GM23338 (cell line): ENCODE measurements at regions not wholly inside any gene's neighbourhood (a gene's known extent, or its start where the extent isn't known, plus 50 kb on each side); places are given as distances from the start of the nearest gene placed in this dataset.

Experiments used
- ATAC-seq: fragments of 200-7000 bp; cut with Tn5 transposase; 3 replicates; pipeline ENCODE4 v1.9.1; 2020
- DNase-seq: peaks from one replicate; pipeline ENCODE4 v3.0.0-alpha.2; 2015; ENCODE audit warnings: low spot score
- H2AFZ ChIP-seq: fragments of 200-600 bp; sonication (generic); 2 replicates; pipeline ENCODE4 v1.8.0; 2016; ENCODE audit warnings: antibody characterized with exemption, mild to moderate bottlenecking, moderate library complexity
- H3F3A ChIP-seq: fragments of 200-600 bp; sonication (generic); replicated peaks from 2 replicates; pipeline ENCODE4 v1.8.0; 2017; ENCODE audit warnings: antibody characterized with exemption, mixed run types, low read depth
- H3K27ac ChIP-seq: fragments of 200-600 bp; sonication (generic); 2 replicates; pipeline ENCODE4 v1.6.1; 2016; ENCODE audit warnings: low read depth
- H3K27me3 ChIP-seq: fragments of 200-600 bp; sonication (generic); 2 replicates; pipeline ENCODE4 v1.8.0; 2016; ENCODE audit warnings: mild to moderate bottlenecking, mixed run types, moderate library complexity; ENCODE audit not compliant: insufficient read depth
- H3K36me3 ChIP-seq: fragments of 200-600 bp; sonication (generic); 2 replicates; pipeline ENCODE4 v1.8.0; 2016; ENCODE audit warnings: mild to moderate bottlenecking; ENCODE audit not compliant: insufficient read depth
- H3K4me1 ChIP-seq: fragments of 200-600 bp; sonication (generic); 2 replicates; pipeline ENCODE4 v1.8.0; 2016; ENCODE audit warnings: mild to moderate bottlenecking, moderate library complexity; ENCODE audit not compliant: insufficient read depth
- H3K4me2 ChIP-seq: fragments of 200-600 bp; sonication (generic); 2 replicates; pipeline ENCODE4 v1.7.1; 2017; ENCODE audit warnings: mixed run types
- H3K4me3 ChIP-seq: fragments of 200-600 bp; sonication (generic); 2 replicates; pipeline ENCODE4 v1.6.1; 2016; ENCODE audit warnings: mixed run types
- H3K79me2 ChIP-seq: fragments of 200-600 bp; sonication (generic); replicated peaks from 2 replicates; pipeline ENCODE4 v1.8.0; 2017; ENCODE audit warnings: mild to moderate bottlenecking; ENCODE audit not compliant: insufficient read depth
- H3K9me2 ChIP-seq: fragments of 200-600 bp; sonication (generic); 2 replicates; pipeline ENCODE4 v1.8.0; 2017; ENCODE audit not compliant: insufficient read depth
- H4K20me1 ChIP-seq: fragments of 200-600 bp; sonication (generic); replicated peaks from 2 replicates; pipeline ENCODE4 v1.8.0; 2017; ENCODE audit warnings: mild to moderate bottlenecking; ENCODE audit not compliant: insufficient read depth
- H3K27ac Mint-ChIP-seq: 2 replicates; pipeline ENCODE4 v1.8.0; 2020; ENCODE audit warnings: inconsistent platforms, mild to moderate bottlenecking, moderate library complexity, mixed read lengths
- H3K27me3 Mint-ChIP-seq: 3 replicates; pipeline ENCODE4 v1.8.0; 2022; ENCODE audit warnings: low read depth, mild to moderate bottlenecking, moderate library complexity, mixed read lengths, inconsistent platforms; ENCODE audit not compliant: insufficient read depth, poor library complexity
- H3K36me3 Mint-ChIP-seq: 3 replicates; pipeline ENCODE4 v1.8.0; 2021; ENCODE audit warnings: low read depth, mild to moderate bottlenecking, inconsistent platforms, moderate library complexity, mixed read lengths
- H3K4me1 Mint-ChIP-seq: 3 replicates; pipeline ENCODE4 v1.8.0; 2020; ENCODE audit warnings: mild to moderate bottlenecking, inconsistent platforms, mixed read lengths
- H3K4me3 Mint-ChIP-seq: 3 replicates; pipeline ENCODE4 v1.8.0; 2021; ENCODE audit warnings: moderate library complexity, mild to moderate bottlenecking, inconsistent platforms, mixed read lengths
- H3K9me3 Mint-ChIP-seq: 3 replicates; pipeline ENCODE4 v1.8.0; 2020; ENCODE audit warnings: moderate library complexity, mild to moderate bottlenecking, inconsistent platforms, mixed read lengths
- CREB1 ChIP-seq: fragments of 250-450 bp; sonication (Bioruptor Pico); IDR thresholded peaks from 2 replicates; pipeline ENCODE4 v1.5.0; 2020; ENCODE audit warnings: low read depth, mild to moderate bottlenecking, moderate library complexity
- CTCF ChIP-seq, 2 experiments: fragments of 200-600 bp in 1 of 2; sonication (generic) in 1 of 2; conservative IDR thresholded peaks; 2 replicates each; pipeline versions ENCODE4 v1.5.1 to v1.6.1; 2016 to 2017; ENCODE audit warnings: antibody characterized with exemption in 2 of 2, low read depth in 2 of 2, mild to moderate bottlenecking in 2 of 2, moderate library complexity in 1 of 2
- ZNF462 ChIP-seq: fragments of 250-450 bp; sonication (Bioruptor Pico); IDR thresholded peaks from 2 replicates; pipeline ENCODE4 v1.5.0; 2020; ENCODE audit warnings: mild to moderate bottlenecking, moderate library complexity

GRCh38 chr4:176561368-176561767 lies 231.4 kb downstream of the VEGFC start (continued):
- TF ChIP-seq ZNF462 (CRISPR knock-in tag), result no peak
- no peak for TF ChIP-seq CREB1 (CRISPR knock-in tag)

GRCh38 chr4:176563591-176563990 lies 229.1 kb downstream of the VEGFC start:
- H3K36me3 ChIP-seq, result no peaks in the 10 kb centered on the region
- H3K27ac Mint-ChIP-seq, result no peak overlapping the region
- TF ChIP-seq CREB1 (CRISPR knock-in tag), result no peak
- peak in 1 of 2 experiments; percentile 62; a peak in 2 of 4 replicates for TF ChIP-seq CTCF (conservative IDR thresholded peaks at IDR 0.05; ENCODE audit: low read depth in 2 of 2)
- H3K9me2 ChIP-seq, result no peaks in the 10 kb centered on the region
- no peaks in the 10 kb centered on the region for H4K20me1 ChIP-seq
- H3K4me1 Mint-ChIP-seq, result no peaks in the 10 kb centered on the region
- H3K27me3 Mint-ChIP-seq, result no peaks in the 10 kb centered on the region
- no peaks in the 10 kb centered on the region for H3K9me3 Mint-ChIP-seq
- H2AFZ ChIP-seq, result no peak overlapping the region
- H3K27me3 ChIP-seq, result no peaks in the 10 kb centered on the region
- H3K4me3 Mint-ChIP-seq, result no peak overlapping the region
- H3F3A ChIP-seq, result no peaks in the 10 kb centered on the region
- DNase-seq, result no peak
- H3K36me3 Mint-ChIP-seq, result no peaks in the 10 kb centered on the region
- H3K27ac ChIP-seq, result no peak overlapping the region
- H3K4me2 ChIP-seq, result no peak overlapping the region
- H3K4me3 ChIP-seq, result no peak overlapping the region
- no peak for ATAC-seq
- no peaks in the 10 kb centered on the region for H3K4me1 ChIP-seq
- H3K79me2 ChIP-seq, result no peaks in the 10 kb centered on the region
